NCI-H2107 (cell line): ENCODE measurements at regions not wholly inside any gene's neighbourhood (a gene's known extent, or its start where the extent isn't known, plus 50 kb on each side); places are given as distances from the start of the nearest gene placed in this dataset.

Experiments
- DNase-seq: peaks from one replicate; lab custom pipeline; 2025; lab: John Stamatoyannopoulos, UW

GRCh38 chr11:90849312-90849711, 626.5 kb upstream of the CHORDC1 start:
- DNase-seq: no peak

DNA sequence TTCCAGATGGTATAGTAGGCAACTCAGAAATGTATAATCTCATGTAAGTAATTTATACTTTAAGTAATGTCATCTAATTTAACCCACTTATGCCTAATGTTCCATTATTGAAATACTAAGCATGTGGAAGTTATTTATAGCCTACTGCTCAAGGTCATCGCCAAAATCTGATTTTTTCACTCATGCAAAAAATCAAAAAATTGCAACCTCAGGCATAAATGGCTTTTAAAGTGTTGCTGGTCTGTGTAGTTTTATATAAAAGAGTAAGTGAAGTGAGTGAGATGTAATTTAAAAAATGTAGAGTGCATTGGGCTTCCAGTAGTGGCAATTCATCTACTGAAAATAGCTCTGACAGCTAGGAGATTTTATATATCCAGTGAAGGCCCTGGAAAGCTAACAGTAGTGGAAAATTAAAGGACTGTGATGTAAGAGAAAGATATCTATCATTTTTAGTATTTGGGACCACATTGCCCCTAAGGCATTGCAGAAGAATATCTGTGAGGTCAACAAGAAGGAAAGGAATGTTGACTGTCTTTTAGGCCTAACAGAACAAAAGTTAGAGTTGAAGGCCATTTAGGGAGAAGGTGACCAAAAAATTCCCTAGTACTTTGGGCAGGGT, 624.5 kb upstream of the CHORDC1 start:
- DNase-seq: no peak

GRCh38 chr11:90846628-90847027, 623.8 kb upstream of the CHORDC1 start:
- DNase-seq: no peak

GRCh38 chr11:90845799-90846198, 623.0 kb upstream of the CHORDC1 start:
- no peak for DNase-seq

DNA sequence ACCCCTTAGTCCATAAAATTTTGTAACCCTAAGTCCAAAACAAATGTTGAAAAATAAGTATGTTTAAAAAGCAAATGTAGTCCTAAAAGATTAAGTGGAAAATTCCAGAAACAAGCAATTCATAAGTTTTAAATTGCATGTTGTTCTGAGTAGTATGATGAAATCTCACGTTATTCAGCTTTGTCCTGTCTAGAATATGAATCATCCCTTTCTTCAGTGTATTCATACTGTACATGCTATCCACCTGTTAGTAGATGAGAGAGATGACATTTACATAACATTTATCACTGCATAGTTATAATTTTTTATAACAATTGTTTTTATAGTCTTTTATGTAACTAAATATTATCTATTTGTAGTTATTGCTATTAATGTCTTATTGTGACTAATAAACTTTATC, 622.3 kb upstream of the CHORDC1 start:
- DNase-seq: no peak

DNA sequence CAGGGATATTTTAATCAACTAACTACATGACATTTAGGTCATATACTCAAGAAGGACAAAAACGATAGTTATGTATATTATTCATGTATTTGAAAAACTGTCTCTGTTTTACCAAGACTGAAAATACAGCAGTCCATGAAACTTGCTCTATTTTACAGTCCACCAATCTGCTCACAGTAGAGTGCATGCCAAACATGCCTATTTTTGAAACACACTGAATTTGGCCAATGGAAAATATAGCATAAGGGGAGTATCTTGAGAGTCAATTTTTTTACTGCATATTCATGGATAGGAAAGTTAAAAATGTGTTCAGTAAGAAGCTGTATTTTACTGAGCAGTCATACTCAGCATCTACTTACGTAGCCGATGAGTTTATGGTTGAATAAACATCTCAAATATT, 621.2 kb upstream of the CHORDC1 start:
- no peak for DNase-seq

GRCh38 chr11:90842681-90843080, 619.8 kb upstream of the CHORDC1 start:
- no peak for DNase-seq

DNA sequence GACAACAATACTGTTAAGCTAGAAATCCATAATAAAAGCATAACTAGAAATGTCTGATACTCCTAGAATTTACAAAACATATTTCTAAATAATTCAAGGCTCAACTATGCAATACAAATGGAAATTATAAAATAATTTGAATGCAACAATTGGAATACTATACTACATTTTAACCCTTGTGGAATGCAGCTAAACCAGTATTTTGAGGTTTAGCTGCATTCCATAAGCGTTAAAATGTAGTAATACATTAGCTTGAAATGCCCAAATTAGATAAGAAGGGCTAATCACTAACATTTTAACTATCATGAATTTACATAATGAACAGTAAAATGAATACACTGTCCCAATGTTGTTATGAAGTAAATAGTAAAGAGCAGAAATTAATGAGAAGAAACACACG, 617.2 kb upstream of the CHORDC1 start:
- DNase-seq: no peak

DNA sequence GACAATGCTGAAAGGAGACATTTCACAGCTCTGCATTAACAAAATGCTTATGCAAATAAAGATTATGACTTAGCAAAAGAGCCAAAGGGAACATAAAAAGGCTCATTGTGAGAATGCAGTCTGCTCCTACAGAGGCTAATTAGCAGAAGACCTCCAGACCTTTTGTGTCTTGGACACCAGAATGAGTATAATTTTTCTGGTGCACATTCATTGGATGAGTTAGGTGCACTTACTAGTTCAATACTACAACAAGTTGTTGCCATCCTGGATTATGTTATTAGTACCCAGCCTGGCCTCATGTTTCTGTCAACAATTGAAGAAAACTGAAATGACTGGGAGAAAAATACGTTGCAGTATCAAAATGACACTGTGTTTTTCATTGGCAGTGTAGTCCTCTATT, 613.2 kb upstream of the CHORDC1 start:
- no peak for DNase-seq

- no peak for DNase-seq
Measured at GRCh38 chr11:90823446-90823845, 600.6 kb upstream of the CHORDC1 start.

GRCh38 chr11:90822996-90823395, 600.1 kb upstream of the CHORDC1 start:
- DNase-seq: no peak

DNA sequence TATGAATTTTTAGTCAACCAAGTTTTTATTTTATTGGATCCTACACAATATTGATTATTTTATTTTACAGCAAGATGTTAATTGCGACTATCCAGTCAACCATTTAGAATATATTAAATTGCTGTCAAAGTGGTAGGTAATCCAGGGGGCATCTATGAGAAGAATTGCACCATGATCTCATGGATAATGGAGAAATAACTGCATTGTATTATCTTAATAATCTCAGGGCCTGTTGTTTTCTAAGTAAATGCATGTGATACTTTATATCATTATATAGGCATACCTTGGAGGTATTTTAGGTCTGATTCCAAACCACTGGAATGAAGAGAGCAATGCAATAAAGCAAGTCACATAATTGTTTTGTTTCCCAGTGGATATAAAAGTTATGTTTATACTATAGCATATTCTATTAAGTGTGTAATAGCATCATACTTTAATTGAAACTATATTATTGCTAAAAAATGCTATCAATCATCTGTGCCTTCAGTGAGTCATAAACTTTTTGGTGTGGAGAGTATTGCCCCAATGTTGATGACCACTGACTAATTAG, 595.4 kb upstream of the CHORDC1 start:
- DNase-seq: no peak

GRCh38 chr11:90809581-90809980, 586.7 kb upstream of the CHORDC1 start:
- DNase-seq: no peak

GRCh38 chr11:90805172-90805571, 582.3 kb upstream of the CHORDC1 start:
- no peak for DNase-seq

DNA sequence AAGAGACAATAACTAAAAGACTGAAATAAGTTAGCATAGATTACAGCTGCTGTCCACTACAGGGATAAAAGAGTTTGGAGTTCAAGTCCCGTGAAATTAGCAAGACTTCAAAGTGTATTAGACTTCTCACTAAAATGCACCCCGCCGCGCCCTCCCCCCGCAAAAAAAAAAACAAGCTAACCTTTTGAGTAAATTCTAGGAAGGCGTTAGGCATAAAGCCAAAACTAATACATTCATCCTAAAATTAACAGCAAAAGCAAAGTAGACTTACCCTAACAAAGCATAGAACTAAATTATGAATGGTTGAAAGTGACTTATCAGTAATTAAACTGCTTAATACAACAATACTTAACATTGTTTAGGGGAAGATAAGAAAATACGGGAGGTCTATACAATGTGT, 581.0 kb upstream of the CHORDC1 start:
- DNase-seq: no peak

GRCh38 chr11:90803366-90803765, 580.5 kb upstream of the CHORDC1 start:
- no peak for DNase-seq

GRCh38 chr11:90798769-90799168, 575.9 kb upstream of the CHORDC1 start:
- no peak for DNase-seq

DNA sequence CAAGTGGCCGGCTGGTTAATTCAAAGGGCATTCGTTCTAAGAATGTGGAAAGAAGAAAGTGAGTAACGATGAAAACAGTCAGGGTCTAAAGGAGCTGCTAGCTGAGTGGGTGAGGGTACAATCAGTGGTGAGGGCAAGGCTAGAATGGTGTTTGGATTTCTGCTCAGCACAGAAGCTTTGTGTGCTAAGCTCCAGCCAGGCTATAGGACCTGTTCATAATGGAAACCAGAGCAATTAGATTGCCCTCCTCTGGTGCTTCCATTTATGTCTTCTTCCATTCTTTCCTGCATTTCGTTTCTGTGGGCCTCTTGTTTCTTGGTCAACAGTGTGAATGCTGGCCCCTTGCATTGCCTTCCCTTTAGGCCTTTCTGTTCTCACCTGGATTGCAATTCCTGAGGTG, 572.9 kb upstream of the CHORDC1 start:
- no peak for DNase-seq

DNA sequence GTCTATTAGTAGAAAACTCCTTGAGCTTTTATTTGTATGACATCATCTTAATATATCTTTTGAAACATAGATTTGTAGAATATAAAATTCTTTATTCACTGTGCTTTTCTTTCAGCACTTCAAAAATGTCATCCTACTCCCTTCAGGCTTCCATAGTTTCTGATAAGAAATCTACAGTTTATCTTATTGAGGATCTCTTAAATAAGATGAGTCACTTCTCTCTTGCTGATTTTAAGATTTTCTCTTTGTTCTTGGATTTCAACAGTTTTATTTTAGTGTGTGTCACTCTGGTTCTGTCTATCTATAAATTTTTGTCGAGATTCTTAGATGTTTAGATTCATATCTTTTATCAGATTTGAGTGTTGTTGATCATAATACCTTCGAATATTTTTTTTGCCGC, 566.1 kb upstream of the CHORDC1 start:
- no peak for DNase-seq

GRCh38 chr11:90784241-90784814, 561.5 kb upstream of the CHORDC1 start:
- DNase-seq: no peak

GRCh38 chr11:90783111-90783510, 560.3 kb upstream of the CHORDC1 start:
- DNase-seq: no peak

GRCh38 chr11:90779098-90779497, 556.2 kb upstream of the CHORDC1 start:
- DNase-seq: no peak

GRCh38 chr11:90775567-90776165, 552.8 kb upstream of the CHORDC1 start:
- no peak for DNase-seq
